Jurkat, Clone E6-1 (cell line): ENCODE measurements at regions not wholly inside any gene's neighbourhood (a gene's known extent, or its start where the extent isn't known, plus 50 kb on each side); places are given as distances from the start of the nearest gene placed in this dataset.
A peak's percentile ranks its signal among the peaks of the same experiment; 100 is the strongest.
"Not testable (repeated sequence)": the region's sequence is repeated elsewhere in the genome, so short reads cannot be mapped to it uniquely, and the experiment has no call there.

Experiments
- DNase-seq: peaks from one replicate; pipeline ENCODE4 v3.0.0-alpha.2; 2011; ENCODE audit warnings: low read depth, low spot score
- H3K4me3 ChIP-seq: 2 replicates; pipeline ENCODE4 v1.5.1; 2011; ENCODE audit warnings: mild to moderate bottlenecking, low read length, control low read depth, moderate library complexity

- no peak for DNase-seq
Measured at GRCh38 chrX:25503826-25504225, 488.1 kb upstream of the ARX start.

DNA sequence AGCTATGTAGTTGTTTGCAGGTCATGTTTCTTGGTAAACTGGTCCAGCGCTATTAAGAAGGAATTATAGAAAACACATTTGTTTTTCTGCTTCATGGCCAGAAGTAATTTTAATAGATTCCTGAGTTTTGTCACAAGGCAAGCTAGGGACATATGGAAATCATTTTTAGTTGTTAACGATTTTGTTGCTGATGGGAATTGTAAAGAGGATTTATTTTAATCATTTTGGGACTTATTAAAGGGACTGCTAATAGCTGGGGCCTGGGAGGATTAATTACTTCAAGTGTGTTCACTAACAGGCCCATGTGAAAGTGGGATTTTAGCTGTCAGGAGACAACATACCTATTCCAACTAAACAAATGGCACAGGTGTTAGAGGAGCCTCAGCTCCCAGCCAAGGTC, 492.0 kb upstream of the ARX start:
- no peak for DNase-seq
- no peak overlapping the region for H3K4me3 ChIP-seq

More at GRCh38 chrX:25503826-25504225, 488.1 kb upstream of the ARX start:
- H3K4me3 ChIP-seq: no peak overlapping the region

GRCh38 chrX:25519258-25519657, 503.5 kb upstream of the ARX start:
- no peak for DNase-seq

DNA sequence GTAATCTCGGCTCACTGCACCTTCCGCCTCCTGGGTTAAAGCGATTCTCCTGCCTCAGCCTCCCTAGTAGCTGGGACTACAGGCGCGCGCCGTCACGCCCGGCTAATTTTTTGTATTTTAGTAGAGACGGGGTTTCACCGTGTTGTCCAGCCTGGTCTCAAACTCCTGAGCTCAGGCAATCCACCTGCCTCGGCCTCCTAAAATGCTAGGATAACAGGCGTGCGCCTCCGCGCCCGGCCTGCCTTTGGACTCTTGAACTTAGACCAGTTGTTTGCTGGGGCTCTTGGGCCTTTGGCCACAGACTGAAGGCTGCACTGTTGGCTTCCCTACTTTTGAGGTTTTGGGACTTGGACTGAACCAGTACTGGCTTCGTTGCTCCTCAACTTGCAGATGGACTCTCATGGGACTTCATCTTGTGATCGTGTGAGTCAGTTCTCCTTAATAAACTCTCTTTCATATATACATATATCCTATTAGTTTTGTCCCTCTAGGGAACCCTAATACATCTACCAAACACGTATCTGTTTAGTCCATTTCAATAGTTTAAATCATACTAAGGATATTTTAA, 506.8 kb upstream of the ARX start:
- not testable (repeated sequence) for DNase-seq

More at GRCh38 chrX:25519258-25519657, 503.5 kb upstream of the ARX start:
- no peak overlapping the region for H3K4me3 ChIP-seq

GRCh38 chrX:25523574-25524540, 508.1 kb upstream of the ARX start:
- no peak overlapping the region for H3K4me3 ChIP-seq
- peak; percentile 25 for DNase-seq

More for the DNA sequence above, 506.8 kb upstream of the ARX start:
- H3K4me3 ChIP-seq: not testable (repeated sequence)

DNA sequence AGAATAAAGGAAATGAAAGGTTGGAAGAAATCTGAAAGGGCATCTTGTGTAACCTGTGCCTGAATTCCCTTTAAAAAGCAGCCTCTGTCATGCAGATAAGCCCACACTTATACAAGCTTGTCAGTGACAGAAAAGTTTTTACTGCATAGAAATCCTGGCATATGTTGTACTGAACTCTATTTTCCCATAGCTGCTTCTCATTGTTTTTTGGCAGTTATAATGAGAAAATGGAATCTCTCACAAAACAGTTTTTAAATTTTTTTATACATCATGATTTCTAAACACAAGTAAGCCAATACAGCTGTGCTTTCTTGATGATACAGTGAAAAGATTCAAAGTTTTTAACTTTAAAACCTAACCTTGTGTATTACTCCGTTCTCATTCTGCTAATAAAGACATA, 511.4 kb upstream of the ARX start:
- H3K4me3 ChIP-seq: no peak overlapping the region
- no peak for DNase-seq

- H3K4me3 ChIP-seq: no peak overlapping the region
- no peak for DNase-seq
Measured at GRCh38 chrX:25527596-25527995, 511.8 kb upstream of the ARX start.

- no peak for DNase-seq
- H3K4me3 ChIP-seq: no peak overlapping the region
Measured at GRCh38 chrX:25531096-25531495, 515.3 kb upstream of the ARX start.

- DNase-seq: no peak
Measured at GRCh38 chrX:25534091-25534490, 518.3 kb upstream of the ARX start.

GRCh38 chrX:25536307-25536970, 520.7 kb upstream of the ARX start:
- DNase-seq: no peak
- no peak overlapping the region for H3K4me3 ChIP-seq

More at GRCh38 chrX:25534091-25534490, 518.3 kb upstream of the ARX start:
- no peak overlapping the region for H3K4me3 ChIP-seq

DNA sequence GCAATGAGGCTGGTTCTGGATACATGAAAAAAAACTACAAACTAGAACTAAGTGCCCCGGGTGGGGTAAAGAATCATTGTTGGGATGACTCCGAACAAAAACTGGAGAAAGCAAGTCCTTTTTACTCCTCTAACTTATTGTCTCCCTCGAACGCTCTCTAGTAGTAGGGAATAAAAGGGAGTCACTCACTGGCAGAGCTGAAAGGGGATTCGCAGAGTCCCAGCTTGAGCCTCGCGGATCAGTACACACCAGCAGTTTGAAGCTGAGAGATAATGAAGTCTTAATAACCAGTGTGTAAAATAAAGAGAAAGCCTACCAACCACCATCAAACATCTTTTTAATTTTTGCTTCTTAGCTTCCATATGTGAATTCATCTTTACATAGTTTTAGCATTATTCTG, 521.9 kb upstream of the ARX start:
- H3K4me3 ChIP-seq: no peak overlapping the region
- no peak for DNase-seq

DNA sequence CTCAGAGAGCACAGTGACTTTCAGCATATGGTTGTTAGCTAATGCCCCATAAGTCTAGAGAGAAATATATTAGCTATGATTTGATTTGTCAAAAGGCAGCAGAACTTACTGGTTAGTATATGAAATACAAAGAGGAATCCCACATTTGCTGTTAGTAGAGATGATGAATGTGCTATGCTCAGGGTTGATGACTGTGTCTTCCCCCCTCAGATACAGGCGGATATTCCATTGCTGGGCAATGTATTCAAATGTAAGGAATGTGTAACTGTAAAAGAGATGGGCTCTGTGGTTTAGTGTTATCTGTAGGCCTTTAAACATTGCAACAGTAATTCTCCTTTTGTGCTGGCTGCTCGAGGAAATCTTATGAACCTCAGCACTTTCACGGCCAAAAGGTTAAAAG, 528.9 kb upstream of the ARX start:
- no peak for DNase-seq
- H3K4me3 ChIP-seq: no peak overlapping the region

DNA sequence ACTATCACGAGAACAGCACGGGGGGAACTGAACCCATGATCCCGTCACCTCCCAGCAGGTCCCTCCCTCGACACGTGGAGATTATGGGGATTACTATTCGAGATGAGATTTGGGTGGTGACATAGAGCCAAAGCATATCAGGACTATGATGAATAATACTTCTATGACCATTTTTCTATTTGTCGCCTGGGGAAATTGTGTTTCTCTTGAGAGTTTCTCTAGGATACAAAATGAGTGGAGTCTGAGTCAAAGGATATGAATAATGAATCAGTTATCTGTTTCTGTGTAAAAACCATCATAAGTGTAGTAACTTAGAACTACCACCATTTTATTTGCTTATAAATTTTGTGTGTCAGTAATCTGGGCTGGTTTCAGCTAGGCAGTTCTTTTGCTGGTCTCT, 533.0 kb upstream of the ARX start:
- no peak overlapping the region for H3K4me3 ChIP-seq
- DNase-seq: no peak

DNA sequence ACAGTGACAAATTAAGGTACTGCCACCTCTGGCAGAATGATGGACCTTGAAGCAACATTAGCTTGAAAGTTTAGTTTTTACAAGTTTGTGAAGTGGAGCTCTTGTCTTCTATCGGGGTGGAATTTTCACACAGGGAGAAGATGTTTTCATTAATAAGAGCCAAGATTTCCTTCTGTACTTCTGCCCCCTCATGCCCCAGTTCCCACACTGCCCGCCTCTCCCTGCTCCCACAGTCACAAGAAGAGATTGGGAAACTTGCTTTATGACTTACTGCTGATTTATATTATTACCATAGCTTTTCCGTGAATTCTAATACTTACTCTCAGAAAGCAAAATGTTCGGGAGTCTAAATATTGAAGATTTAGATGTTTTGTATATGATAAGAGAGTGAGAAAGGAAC, 539.8 kb upstream of the ARX start:
- no peak overlapping the region for H3K4me3 ChIP-seq
- DNase-seq: no peak

DNA sequence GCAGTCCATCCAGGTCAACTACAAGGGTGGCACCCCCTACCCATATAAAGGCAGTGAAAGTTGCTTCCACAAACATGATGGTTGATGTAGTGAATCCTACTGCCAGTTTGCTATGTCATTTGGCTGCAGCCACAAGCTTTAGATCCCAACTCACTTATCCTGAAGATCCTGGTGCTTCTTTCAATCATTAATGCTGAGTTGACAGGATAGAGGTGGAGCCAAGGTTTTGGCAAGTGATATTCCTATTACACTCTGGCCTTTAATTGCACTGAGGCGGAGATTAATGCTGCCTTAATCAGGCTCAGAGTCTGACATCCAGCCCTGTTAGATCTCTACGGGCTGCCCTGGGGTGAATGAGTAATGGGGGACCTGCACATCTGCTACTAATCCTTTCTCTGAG, 542.4 kb upstream of the ARX start:
- no peak overlapping the region for H3K4me3 ChIP-seq
- DNase-seq: no peak

DNA sequence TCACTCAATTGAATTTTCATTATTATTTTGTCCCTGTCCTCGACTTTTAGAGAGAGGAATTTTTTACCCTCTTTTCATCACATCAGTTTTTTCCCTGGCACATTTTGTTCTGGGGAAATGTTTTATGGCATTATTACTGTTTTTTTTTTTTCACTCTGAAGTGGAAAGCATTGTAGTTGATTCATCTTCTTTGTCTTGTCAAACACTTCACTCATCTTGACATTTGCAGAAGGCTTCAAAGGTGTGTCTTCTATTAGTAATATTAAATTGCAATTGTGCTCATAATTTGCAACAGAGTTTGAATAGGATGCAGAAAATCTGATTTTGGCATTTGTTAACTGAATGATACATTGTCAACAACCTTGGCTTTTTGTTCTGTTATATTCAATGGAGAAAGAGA, 545.4 kb upstream of the ARX start:
- DNase-seq: no peak
- no peak overlapping the region for H3K4me3 ChIP-seq

- no peak overlapping the region for H3K4me3 ChIP-seq
- no peak for DNase-seq
Measured at GRCh38 chrX:25573631-25574030, 557.9 kb upstream of the ARX start.

DNA sequence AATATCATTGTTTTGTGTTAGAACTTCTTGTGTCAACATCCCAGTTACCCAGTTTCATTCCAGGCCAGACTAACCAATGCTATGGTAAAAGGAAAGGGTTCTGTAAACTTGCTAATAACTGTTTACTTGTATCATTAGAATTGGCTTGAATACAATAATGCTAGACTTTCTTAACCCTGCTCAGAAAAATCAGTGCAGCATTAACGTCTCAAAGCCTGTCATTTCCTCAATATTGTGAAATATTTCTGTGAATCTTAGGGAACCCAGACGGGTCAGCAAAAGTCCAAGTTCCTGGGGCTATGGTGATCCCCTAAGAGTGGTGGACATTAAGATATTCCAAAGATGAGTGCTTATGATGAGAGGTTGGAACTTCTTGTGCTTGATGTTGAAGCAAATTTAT, 541.2 kb upstream of the MAGEB18 start:
- H3K4me3 ChIP-seq: no peak overlapping the region
- no peak for DNase-seq

DNA sequence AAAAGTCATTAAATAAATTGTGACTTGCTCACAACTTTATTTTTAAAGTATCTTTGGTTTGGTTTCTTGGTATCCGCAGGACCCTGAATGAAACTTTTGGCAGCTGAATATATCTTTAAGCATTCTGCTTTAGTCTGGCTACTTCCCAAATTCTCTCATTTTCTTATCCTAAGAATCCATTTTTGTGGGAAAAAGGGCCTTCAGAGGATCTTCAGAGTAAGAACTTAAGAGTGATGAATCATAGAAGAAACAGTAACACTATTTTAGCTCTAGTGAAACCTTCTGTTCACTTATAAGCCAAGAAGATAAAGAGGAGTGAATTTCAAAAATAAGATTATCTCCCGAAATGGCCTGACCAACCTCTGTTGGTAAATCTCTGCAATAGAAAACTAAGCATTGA, 540.6 kb upstream of the MAGEB18 start:
- no peak overlapping the region for H3K4me3 ChIP-seq
- no peak for DNase-seq

GRCh38 chrX:25599061-25599460, 539.1 kb upstream of the MAGEB18 start:
- H3K4me3 ChIP-seq: no peak overlapping the region
- no peak for DNase-seq
